HK-2 (cell line): ENCODE measurements at regions not wholly inside any gene's neighbourhood (a gene's known extent, or its start where the extent isn't known, plus 50 kb on each side); places are given as distances from the start of the nearest gene placed in this dataset.

Experiments used
- DNase-seq: peaks from one replicate; pipeline ENCODE4 v3.0.0-alpha.2; 2018; ENCODE audit not compliant: unreplicated experiment

DNA sequence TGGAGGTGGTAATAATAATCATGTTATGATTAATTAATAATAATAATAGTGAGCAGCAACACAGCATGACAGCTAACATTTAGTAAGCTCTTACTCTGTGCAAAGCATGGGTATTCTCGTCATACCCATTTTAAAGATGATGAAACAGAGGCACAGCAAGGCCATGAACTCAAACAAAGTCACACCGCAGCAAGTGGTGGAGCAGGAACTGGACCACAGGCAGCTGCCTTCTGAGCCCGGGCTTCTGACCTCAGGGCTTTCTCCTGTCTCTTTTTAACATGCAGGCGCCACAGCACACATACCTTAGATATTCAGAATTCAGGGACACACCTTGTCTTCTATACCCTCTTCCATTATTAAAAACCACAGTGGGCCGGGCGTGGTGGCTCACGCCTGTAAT is 50.7 kb upstream of the SPATA12 start:
- DNase-seq = no peak

DNA sequence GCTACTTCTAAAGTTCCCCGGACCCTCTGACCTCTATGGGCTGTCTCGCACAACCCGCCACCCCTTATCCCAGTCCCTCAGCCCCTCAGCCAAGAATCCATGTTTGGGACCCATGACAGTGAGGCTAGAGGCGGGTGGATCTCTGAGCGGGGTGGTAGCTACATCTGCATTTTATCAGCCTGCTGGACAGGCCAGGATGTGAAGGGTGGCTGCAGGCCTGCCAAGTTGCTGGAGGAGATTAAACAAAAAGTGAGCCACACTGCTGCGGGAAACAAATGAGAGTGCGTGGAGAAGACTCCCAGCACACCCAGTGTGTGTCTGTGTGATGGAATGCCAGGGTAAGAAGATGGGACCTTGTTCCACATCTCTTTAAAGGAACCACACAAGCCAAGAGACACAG is 51.1 kb upstream of the SPATA12 start:
- no peak for DNase-seq

DNA sequence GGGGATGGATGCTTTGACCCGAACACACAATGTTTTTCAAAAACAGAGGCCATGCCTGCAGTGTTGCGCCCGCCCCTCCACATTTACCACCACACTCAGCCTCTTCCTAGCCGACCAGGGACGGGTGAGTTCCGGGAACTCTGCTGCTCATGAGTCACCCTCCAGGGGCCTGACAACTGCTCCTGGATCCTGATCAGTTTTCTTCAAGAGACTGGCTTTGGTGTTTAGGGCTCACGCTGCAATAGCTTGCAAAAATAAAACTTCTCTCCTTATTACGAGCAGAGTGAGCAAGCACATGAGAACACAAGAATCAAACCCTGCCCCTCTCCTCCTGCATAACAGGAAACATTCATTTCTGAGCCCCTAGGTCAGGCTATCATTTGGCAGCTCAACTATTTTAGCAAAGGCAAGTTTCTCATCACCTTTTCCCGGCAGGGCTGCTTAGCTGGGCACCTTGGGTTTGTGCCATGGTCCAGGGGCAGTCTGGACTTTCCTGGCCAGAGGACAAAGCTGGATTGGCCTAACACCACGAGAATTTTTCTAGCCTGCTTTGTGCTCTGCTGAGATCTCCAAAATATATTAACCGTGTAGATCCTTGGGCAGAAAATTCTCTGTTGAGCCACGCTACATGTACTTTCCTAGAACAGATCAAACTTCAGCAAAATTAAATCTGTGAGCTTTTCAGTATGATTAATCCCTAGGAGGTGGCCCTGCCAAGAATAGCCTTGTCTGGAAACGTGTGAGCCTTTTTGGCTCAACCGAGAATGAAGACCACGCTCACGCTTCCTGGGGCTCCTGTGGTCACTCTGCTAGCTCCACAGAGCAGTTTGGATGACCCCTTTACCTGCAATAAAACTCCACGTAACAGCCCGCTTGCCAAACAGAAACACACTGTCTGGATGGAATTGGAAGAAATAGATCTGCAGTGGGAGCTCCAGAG is 52.7 kb upstream of the SPATA12 start:
- DNase-seq = peak; percentile 57

DNA sequence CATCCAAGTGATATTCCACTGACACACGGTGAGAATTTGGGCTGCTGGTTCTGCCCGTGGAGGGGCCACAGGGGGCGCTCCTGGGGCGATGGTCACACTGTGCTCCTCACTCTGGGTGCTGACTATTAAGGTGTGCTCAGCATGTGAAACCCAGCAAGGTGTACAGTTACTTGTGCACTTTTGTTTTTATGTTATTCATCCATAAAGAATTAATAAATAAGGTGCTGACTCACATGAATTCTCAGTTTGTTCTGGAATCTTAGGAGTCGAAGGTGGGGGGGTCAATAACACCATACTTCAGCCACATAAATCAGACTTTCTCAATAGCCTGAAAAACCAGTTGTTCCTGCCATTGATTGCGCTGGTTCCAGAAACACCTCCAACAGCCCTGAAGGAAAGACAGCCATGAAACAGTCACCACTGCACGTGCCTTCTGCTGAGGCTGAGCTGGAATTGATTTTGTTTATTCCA is 53.5 kb upstream of the SPATA12 start:
- DNase-seq = no peak

DNA sequence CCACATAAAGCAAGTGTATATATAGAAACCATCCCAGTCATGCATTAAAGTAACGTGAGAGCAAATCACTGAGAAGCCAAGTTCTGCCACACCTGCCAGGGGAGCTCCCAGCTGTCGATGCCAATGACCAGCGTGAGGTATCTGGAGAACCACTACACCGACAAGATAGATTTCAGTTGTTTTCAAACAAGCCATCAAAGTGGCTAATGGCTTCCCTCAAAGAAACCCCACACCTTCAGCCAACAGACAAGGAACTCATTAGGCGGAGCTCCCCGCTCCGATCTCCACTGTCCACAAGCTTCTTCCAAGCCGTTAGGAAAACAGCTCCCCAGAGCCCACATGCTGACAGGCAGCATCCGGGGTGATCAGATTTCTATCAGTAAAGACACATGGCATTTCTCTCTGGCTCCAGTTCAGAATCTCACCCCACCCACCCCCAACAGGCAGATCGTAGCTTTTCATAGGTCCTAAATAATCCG is 54.2 kb upstream of the SPATA12 start:
- DNase-seq = no peak

DNA sequence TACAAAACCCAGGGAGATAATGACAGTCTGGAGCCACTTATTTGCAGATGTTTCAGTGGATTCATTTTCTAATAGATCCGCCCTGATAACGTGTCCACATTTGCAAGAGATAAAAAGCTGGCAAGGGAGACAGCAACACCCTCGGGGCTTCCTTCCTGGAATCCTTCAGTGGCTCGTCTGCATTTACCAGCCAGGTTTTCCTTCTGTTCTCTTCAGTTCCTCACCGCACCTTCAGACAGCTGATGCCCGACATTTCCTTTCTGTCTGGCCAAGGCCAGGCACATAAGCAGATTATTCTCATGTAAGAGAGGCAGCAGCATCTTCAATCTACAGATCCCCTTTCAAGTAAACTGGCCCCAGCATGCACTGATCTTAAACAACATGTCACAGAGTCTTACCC is 56.2 kb upstream of the SPATA12 start:
- no peak for DNase-seq

DNA sequence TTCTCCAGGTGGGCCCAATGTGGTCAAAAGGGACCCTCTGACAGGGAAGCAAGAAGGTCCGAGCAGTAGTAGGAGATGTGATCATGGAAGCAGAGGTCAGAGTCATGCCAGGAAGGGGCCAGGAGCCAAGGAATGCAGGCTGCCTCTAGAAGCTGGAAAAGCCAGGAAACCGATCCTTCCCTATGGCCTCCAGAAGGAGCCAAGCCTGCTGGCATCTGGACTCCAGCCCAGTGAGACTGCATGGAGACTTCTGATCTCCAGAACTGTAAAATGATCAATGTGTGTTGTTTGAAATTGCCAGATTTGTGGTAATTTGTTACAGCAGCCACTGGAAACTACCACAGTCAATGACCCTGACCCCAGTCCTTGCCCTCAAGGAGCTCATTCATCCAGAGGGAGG is 56.8 kb upstream of the SPATA12 start:
- DNase-seq = no peak

DNA sequence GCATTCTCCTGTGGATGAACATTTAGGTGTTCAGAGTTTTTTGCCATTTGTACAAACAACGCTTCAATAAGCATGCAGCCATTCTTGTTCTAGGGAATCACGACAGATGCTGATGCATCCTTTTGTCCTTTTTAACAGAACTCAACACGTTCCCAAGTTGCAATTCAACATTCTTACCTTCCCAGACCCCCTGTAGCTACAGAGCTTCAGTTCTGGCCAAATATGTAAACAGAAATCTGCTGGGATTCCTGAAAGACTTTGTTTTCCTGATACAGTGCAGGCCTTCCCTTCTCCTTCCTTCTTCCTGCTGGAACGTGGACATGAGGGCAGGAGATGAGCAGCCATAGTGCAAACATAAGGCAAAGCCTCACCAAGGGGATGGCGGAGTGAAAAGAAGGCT is 59.1 kb upstream of the SPATA12 start:
- DNase-seq = no peak

DNA sequence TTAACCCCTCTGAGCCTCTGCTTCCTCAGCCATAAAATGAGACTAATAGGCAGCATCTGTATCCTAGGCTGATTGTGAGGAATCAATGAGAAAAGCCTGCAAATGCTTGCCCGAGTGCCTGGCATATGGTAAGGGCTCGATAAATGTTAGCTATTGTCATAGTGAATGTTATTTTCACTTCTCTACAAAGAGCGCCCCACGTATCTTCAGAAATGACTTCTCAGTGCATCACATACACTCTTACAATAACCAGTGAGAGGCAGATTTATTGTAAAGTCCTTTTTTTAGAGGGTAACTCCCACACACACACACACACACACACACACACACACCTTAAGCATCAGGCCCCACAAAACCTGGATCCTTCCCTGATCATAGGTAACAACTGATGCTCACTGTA is 60.5 kb upstream of the SPATA12 start:
- no peak for DNase-seq

DNA sequence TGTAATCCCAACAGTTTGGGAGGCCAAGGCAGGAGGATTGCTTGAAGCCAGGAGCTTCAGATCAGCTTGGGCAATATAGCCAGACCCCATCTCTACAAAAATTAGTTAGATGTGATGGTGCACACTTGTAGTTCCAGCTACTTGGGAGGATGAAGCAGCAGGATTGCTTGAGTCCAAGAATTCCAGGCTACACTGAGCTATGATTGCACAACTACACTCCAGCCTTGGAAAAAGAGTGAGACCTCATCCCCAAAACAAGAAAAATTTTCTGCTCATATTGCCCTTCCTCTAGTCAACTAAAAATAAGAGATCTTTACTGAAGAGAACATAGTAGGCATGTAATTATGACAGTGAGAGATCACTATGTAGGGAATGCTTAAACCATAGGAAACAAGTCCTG is 60.9 kb upstream of the SPATA12 start:
- no peak for DNase-seq

DNA sequence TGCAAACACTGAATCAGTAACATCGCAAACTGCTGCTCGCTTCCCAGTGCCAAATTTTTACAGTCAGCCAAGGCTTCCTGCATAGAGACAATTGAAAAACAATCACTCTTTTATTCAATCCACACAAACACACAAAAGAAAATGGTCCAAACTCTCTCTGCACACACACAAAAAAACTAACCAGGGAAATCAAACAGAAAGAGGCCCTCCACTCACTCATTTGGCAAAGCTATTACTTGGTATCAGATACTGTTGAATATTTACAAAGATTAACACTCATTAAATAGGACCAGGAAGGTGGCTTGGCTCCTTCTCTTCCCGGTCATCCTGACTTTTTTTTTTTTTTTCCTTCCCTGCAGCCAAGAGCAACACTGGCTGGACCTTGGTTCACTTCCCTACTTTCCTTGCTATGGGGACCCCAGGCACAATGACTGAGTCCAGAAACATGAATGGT is 62.4 kb upstream of the SPATA12 start:
- DNase-seq = no peak

DNA sequence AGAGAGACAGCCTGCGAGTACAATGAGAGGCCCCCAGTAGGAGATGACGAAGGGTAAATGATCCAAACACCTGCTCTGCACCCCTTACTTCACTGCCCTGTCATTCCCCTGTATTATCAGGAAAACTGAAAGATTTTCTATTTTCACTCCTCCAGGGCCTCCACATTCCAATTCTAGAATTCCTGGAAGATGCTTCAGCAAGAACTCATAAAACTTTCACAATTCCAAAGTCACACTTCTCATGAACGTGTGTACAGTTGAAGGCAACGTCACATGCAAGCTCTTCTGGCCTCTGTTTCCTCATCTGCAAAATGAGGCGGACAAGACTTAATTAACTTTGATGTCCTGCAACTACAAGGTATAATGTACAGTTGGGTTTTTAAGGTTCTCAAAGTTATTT is 62.8 kb upstream of the SPATA12 start:
- DNase-seq = no peak

DNA sequence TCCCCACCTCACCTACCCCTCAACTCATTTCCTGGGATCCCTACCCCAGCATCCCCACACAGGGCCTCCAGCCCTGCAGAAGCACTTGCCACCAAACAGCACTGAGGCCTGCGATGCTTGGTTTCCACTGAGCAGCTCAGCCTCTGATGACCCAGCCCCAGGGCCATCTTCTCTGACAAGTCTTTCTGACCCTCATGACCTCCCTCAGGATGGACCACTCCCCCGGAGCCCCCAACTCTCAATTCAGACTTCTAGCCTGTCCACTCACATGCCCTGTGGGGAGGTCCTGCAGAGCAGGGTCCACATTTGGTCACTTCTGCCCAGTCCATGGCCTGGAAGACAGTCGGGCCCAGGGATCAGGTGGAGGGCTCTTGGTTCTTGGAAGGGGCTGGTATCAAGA is 63.4 kb upstream of the SPATA12 start:
- no peak for DNase-seq

DNA sequence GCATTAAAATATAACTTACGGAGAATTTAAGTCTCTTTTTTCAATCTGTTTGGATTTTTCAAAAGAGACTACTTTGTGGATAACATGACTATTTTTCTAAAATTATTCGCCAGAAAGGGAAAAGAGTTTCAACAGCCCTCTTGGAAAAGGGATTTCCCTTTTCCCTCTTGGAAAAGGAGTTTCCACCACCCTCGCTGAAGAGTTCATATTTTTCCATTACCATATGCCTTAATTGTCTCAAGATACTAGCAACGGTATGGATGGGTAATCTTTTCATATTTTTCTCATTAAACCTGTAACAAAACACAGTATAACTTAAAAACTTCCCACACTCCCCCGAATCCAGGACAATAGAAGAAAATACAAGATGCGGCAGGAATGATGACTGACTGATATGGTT is 66.1 kb upstream of the SPATA12 start:
- DNase-seq = no peak

DNA sequence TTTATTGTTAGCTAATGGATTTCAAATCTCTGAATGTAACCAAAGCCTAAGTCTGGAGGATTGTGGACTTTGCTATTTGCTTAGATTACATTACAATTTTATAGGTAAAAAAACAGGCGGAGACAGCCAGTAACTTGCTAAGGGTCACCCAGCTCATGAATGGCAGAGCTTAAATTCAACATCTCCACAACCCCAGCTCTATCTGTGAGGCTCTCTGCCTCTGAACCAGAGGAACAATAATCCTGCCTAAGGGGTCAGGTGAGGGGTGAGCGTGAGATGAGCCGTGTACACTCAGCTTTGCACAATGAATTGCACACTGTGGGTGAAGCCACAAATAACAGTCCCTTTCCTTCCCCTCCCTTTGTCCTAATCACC is 69.8 kb upstream of the SPATA12 start:
- DNase-seq = no peak

DNA sequence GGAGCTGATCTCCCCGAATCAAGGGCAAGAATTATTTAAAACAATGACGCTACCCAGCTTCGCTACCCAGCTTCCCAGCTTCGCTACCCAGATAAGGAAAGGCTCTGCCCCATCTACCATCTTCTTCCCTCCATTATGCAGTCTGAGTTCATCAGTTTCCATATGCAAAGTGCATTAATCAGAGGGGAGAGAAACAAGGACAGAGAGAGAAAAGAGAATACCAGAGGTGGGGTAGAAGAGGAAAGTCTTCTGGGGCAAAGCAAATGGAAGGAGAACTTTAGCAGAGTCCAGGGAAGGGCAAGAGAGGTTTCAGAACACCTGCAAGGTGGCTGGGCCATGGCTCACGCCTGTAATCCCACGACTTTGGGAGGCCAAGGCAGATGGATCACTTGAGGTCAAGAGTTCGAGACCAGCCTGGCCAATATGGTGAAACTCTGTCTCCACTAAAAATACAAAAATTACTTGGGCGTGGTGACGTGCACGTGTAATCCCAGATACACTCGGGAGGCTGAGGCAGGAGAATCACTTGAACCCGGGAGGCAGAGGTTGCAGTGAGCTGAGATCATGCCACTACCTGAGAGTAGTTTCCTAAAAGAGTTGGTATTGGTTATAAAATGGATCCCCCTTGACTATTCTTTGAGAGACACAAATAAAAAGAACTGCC is 70.4 kb upstream of the SPATA12 start:
- no peak for DNase-seq

DNA sequence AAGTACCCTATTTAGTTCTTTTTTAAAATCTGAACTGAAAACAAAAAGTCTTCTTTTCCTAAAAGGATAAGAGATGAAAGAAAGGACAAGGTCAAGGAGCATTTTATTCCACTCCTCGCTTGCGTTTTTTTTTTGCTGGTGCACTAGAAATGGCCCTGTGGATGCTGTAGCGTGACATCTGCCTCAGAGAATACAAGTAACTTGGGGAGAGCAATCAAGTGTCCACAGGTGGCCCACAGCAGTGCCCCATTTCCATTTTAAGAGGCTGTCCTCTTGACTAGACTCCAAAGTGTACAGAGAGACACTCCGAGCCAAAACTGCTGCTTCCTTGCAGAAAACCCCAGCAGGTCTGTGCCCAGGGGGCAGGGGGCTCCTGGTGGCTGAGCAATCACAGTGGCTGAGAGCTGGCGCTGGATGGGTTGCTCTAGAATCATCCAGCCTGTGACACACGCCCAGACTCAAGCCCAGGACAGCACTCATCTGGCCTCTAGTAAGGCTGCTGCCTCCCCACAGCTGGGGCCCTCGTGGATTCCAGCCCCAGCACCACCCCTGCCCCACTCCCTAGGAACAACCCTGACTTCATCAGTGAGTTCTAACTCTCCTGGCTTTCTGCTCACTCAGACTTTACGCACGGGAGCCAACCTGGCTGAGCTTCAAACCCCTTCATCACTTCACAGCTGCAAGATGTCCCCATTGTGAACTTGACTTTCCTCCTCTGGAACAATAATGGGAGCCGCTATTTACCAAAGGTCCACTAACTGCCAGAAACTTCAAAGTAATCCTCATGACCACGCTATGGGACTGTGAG is 71.1 kb upstream of the SPATA12 start:
- no peak for DNase-seq

DNA sequence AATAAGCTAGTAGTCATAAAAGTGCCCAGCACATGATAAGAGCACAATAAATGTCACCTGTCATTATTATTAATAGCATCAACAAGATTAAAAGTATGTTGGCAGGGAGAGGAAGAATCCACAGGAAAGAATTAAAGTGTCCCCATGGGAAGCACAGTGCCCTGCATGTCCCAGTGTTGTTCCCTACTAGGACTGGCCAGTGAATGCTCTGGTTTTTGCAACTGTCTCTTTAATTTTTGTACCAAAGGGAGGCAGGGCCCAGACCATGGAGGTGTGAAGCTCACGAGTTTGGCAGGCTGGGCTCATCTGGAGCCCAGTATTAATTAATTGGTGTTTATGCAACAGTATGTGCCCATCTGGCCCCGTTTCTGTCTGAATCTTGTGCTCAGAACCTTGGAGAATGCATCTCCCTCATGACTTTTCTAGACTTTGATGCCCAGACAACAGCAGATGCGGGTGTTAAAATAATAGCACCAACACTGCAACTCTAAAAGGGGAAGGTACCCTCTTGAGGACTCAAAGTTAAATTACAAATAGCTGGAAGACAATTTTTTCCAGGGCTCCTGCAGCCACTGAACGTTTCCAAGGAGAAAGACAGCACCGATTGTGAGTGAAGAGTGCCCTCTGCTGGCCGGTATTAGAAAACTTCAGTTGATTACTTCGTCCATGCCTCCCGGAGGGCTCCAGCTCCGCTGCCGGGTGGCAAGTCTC is 71.9 kb upstream of the SPATA12 start:
- DNase-seq = peak; percentile 51

DNA sequence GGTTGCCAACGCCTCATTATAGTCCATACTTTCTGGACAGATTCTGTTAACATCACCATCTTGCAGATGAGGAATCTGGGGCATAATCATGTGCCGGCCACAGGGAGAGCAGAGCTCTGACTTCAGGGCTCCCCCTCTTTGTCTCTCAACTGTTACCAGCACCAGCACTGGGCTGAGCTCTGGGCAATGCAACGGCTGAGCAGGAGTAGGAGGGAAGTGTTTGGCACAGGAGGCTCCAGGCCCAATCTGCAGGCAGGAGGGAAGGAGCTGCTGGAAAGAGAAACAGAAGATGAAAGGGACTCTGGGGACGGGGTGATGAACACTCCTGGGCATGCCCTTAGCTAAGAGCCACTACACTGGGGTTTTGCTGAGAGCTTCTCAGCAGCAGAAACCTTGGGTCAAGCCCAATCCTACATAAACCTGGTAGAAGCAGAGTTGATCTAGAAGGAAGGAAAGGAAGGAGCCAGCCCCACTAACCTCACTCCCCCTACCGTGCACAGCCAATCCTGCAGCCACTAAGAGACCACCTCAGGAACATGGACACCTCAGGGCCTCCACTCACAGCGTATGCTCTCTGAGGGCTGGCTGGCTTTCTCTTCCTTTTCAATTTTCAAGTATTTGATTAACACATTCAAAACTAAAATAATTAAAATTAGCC is 73.1 kb upstream of the SPATA12 start:
- no peak for DNase-seq

DNA sequence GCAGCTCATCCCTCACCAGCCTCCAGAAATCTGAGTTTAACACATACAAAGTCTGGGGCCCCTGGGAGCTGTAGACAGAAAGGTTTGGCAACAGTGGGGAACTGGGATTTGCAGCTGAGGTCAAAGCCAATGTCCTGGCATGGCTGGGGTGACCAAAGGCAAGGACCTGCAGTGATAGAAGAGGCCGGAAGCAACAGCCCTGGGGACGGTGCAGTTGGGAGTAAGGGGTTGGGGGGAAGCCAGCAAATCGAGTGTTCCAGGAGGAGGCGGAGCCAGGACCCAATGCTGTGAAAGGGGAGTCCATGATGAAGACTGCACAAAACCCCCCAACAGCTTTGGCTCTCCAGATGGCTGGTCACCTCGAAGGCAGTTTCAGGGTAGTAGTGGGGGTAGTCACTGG is 74.1 kb upstream of the SPATA12 start:
- no peak for DNase-seq

DNA sequence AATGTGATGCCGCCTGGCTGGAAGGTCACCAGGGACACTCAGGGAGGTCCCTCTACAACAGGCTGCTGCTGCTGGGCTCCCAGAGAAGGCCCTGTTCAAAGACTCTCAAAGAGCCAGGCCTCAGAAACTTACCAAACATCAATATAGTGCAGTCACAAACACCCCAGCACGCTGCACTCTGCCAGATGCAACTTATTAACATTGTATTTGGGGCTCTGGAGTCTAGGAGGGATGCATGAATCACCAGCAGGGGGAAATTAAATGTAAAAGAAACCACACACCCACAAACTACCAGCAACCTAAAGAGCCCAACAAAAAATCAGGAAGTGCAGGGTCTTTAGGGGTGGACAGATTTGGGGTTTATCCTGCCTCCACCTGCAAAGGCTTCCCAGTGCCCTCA is 74.6 kb upstream of the SPATA12 start:
- no peak for DNase-seq
